ENCODE measurements at regions not wholly inside any gene's neighbourhood (a gene's known extent, or its start where the extent isn't known, plus 50 kb on each side); places are given as distances from the start of the nearest gene placed in this dataset.
A peak's percentile ranks its signal among the peaks of the same experiment; 100 is the strongest.

DNA sequence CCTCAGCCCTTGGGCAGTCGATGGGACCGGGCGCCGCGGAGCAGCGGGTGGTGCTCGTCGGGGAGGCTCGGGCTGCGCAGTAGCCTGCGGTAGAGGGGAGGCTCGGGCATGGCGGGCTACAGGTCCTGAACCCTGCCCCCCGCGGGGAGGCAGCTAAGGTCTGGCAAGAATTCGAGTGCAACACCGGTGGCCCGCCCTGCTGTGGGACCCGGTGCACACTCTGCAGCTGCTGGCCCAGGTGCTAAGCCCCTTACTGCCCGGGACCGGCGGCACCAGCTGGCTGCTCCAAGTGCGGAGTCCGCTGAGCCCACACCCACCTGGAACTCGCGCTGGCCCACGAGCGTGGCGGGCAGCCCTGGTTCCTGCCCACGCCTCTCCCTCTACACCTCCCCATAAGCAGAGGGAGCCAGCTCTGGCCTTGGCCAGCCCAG, 377.7 kb upstream of the RBMS3 start:
- no peak for DNase-seq (ENCODE audit: low spot score)

GRCh38 chr3:28905798-28906197, 375.1 kb upstream of the RBMS3 start:
- DNase-seq (ENCODE audit: low spot score): no peak

- no peak for DNase-seq (ENCODE audit: low spot score)
Measured at GRCh38 chr3:28906561-28907310, 374.1 kb upstream of the RBMS3 start.

GRCh38 chr3:28907616-28908015, 373.3 kb upstream of the RBMS3 start:
- no peak for DNase-seq (ENCODE audit: low spot score)

DNA sequence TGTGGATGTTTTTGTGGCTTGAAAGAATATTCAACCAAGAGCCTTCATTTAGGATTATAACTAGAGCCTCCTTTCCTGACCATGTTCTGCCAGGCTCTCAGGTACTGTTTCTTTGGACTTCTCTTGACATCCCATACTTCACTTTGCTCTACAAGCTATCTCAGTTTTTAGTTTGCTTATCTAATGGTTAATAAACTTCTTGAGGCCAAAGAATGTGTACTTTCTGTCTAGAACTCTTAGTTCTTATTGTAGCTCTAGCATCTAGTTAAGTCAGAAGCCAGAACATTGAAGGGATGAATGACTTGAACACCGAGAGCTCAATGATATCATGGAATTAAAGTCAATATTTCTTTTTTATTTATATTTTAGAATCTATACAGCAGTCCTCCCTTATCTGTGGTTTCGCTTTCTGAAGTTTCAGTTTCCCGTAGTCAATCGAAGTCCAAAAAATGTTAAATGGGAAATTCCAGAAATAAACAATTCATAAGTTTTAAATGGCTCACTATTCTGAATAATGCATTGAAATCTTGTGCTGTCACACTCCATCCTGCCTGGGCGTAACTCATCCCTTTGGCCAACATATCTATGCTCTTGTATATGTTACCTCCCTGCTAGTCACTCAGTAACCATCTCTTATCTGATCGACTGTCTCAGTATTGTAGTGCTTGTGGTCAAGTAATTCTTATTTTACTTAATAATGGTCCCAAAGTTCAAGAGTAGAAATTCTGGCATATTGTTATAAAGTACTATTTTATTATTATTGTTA, 368.6 kb upstream of the RBMS3 start:
- no peak for DNase-seq (ENCODE audit: low spot score)

DNA sequence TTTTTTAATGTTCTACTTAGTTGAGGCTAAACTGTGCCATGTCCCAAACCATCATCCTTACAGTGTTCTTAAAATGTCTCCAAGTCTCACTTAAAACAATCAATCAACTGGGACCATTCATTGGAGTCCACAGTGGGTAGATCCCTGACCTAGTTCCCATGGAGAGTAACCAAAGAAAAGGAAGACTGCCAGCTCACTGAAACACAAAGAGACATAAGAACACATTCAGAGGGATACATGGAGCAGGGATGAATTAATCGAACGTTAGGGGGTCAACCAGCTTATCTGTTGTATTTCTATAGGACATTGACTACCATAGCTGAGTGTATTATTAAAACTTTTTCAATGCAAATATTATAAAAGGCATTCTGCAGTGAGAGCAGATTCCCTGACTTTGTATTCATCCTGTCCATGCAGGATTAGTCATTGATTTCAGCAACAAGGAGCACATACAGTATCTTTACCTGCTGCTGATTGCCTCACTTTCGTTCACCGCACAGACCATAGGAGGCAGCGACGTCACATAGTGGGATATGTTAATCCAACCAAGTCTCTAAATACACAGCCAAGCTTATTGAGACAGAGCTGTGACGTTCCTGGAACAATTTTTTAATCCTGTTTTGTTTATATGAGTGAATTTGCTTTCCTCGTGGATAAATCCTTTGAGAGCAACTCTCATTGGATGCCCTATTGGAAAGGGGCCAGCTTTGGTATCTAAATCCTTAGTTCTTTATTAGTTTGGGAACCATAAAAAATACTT, 364.9 kb upstream of the RBMS3 start:
- DNase-seq (ENCODE audit: low spot score): peak; percentile 25

- DNase-seq (ENCODE audit: low spot score): peak; percentile 65
Measured at GRCh38 chr3:28916713-28917499, 364.0 kb upstream of the RBMS3 start.

DNA sequence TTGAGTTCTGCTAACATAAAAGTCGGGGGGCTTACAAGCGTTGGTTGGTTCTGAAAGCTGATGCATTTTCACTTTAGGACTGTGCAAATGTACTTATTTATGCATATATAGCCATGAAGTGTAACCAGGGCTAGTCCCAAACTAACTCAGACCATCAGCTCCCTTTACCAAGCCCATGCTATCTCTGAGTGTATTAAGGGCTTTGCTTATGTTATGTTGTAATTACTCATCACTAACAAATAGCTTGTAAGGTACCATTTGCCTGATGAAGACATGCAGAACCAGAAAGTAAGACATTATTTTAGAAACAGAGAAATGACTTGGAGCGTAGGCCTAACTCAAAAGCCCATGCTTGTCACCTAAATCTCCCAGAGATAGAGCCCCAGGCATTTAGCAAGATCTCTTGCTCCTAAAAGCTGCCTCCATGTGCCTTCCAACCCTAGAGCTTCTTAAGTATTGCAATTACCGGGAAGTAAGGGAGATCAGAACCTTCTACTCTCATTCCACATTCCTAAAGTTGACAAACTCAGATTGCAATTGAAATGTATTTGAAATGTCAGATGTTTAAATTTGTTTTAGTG, 362.9 kb upstream of the RBMS3 start:
- no peak for DNase-seq (ENCODE audit: low spot score)

GRCh38 chr3:28922376-28922775, 358.5 kb upstream of the RBMS3 start:
- DNase-seq (ENCODE audit: low spot score): no peak

GRCh38 chr3:28923994-28924393, 356.9 kb upstream of the RBMS3 start:
- no peak for DNase-seq (ENCODE audit: low spot score)

GRCh38 chr3:28924744-28925360, 356.0 kb upstream of the RBMS3 start:
- no peak for DNase-seq (ENCODE audit: low spot score)

DNA sequence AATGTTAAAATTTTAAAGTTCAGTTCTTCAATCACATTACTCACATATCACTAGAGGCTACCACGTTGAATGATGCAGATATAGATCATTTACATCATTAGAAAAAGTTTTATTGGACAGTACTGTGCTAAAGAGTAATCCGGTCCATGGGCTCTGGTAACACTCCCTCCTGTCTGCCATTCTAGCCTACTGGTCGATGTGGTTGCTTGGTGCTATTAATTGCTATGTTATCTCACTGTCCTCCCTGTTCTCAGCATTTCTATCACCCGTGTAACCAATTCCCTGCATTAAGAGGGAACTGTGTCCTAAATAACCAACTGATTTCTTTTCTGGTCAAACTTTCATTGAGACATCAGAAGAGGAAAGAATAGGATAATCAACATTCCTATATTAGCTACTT, 347.5 kb upstream of the RBMS3 start:
- no peak for DNase-seq (ENCODE audit: low spot score)

GRCh38 chr3:28934126-28934813, 346.6 kb upstream of the RBMS3 start:
- no peak for DNase-seq (ENCODE audit: low spot score)

- no peak for DNase-seq (ENCODE audit: low spot score)
Measured at GRCh38 chr3:28935146-28935545, 345.7 kb upstream of the RBMS3 start.

DNA sequence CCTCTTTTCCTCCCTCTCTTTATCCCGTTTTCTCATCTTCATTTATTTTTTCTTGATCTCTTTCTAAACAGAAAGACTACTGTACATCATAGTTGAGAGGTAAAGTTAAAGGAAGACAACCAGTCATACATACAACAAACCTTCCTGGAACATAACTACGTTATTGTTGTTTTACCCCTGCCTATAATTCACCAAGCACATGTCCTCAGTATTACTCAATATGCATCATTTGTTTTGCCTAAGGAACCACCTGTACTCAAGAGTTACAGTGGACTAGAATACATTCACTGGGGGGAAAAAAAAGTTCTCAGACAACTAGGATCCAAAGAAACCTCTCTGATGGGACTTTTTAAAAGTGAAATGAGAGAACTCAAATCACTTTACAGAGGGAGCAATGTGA, 344.7 kb upstream of the RBMS3 start:
- DNase-seq (ENCODE audit: low spot score): no peak

GRCh38 chr3:28940530-28940929, 340.3 kb upstream of the RBMS3 start:
- DNase-seq (ENCODE audit: low spot score): peak; percentile 43

DNA sequence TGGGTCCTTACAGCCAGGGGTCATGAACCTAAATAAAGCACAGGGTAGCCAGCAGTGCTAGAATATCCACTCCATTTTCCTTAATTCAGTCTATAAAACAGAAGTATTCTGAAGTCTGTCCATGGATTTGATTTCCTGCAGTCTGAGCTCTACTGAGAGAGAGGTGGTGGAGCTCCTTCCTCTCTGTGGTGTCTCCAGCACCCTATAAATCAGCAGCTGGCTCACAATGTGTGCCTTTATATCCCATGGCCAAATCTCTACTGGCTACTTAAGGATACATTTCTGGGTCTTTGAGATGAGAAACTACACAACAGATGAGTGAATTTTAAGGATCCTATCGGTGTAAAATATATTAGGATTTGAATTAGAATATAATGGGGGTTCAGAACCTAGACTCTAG, 339.9 kb upstream of the RBMS3 start:
- DNase-seq (ENCODE audit: low spot score): no peak

DNA sequence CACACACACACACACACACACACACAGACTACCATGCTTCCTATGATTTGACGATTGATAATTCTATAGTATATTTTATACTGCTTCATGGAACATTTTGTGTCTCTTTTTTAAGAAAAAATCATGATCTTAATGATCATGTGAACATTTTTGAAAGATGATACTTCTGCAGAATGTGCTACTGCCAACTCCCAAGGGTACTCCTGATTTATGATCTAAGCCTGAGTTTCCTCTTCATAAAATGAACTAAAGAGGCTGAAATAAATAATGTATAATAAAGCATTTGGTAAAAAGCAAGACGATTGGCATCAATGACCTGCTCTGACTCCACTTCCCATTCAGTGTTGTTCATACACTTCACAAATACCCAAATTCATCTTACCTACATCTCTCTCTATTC, 333.8 kb upstream of the RBMS3 start:
- DNase-seq (ENCODE audit: low spot score): no peak

- DNase-seq (ENCODE audit: low spot score): no peak
Measured at GRCh38 chr3:28947751-28948150, 333.1 kb upstream of the RBMS3 start.

- DNase-seq (ENCODE audit: low spot score): no peak
Measured at GRCh38 chr3:28948685-28949084, 332.2 kb upstream of the RBMS3 start.

DNA sequence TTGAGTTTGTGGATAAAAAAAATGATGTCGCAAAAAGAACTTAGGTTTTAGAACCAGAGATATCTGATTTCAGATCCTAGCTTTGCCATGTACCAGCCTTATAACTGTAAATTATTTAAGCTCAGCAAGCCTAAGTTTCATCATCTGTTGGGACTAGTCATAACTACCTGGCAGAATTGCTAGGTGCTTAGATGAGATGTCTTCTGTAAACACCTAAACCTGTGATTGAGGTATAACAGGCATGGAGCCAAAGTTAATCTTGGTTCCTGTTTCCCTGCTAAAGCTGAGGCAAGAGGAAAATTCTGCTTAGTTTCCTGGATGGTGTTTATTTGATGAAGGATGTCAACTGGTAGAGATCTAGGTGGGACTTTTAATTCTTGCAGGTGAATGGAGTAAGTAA, 331.3 kb upstream of the RBMS3 start:
- no peak for DNase-seq (ENCODE audit: low spot score)
